Activated CD8-positive, alpha-beta memory T cell treated with anti-CD3 and anti-CD28 coated beads for 24 hours (primary cell): ENCODE measurements at regions not wholly inside any gene's neighbourhood (a gene's known extent, or its start where the extent isn't known, plus 50 kb on each side); places are given as distances from the start of the nearest gene placed in this dataset.

Source experiments
- DNase-seq: peaks from one replicate; pipeline ENCODE4 v3.0.0-alpha.2; 2020

GRCh38 chr9:73805111-73805510, 653.4 kb downstream of the ANXA1 start:
- DNase-seq: no peak

- no peak for DNase-seq
Measured at GRCh38 chr9:73805853-73806458, 654.3 kb downstream of the ANXA1 start.

- no peak for DNase-seq
Measured at GRCh38 chr9:73806876-73807275, 655.2 kb downstream of the ANXA1 start.

GRCh38 chr9:73807952-73808351, 656.3 kb downstream of the ANXA1 start:
- no peak for DNase-seq

GRCh38 chr9:73810585-73811215, 659.0 kb downstream of the ANXA1 start:
- DNase-seq: no peak

- no peak for DNase-seq
Measured at GRCh38 chr9:73813546-73813945, 661.9 kb downstream of the ANXA1 start.

GRCh38 chr9:73816905-73817304, 665.2 kb downstream of the ANXA1 start:
- DNase-seq: no peak

- DNase-seq: no peak
Measured at GRCh38 chr9:73824671-73825070, 672.5 kb upstream of the RORB start.

GRCh38 chr9:73838871-73839270, 658.3 kb upstream of the RORB start:
- DNase-seq: no peak

GRCh38 chr9:73839471-73839870, 657.7 kb upstream of the RORB start:
- no peak for DNase-seq

- DNase-seq: no peak
Measured at GRCh38 chr9:73841018-73841417, 656.1 kb upstream of the RORB start.

- DNase-seq: no peak
Measured at GRCh38 chr9:73844135-73844534, 653.0 kb upstream of the RORB start.

- no peak for DNase-seq
Measured at GRCh38 chr9:73845539-73845938, 651.6 kb upstream of the RORB start.

GRCh38 chr9:73845954-73846690, 651.0 kb upstream of the RORB start:
- no peak for DNase-seq

GRCh38 chr9:73847536-73847935, 649.6 kb upstream of the RORB start:
- no peak for DNase-seq

GRCh38 chr9:73853549-73853948, 643.6 kb upstream of the RORB start:
- DNase-seq: no peak

GRCh38 chr9:73855206-73855605, 641.9 kb upstream of the RORB start:
- no peak for DNase-seq

- DNase-seq: no peak
Measured at GRCh38 chr9:73863924-73864323, 633.2 kb upstream of the RORB start.

- no peak for DNase-seq
Measured at GRCh38 chr9:73866451-73866850, 630.7 kb upstream of the RORB start.

- DNase-seq: no peak
Measured at GRCh38 chr9:73869264-73869663, 627.9 kb upstream of the RORB start.

GRCh38 chr9:73871636-73872035, 625.5 kb upstream of the RORB start:
- DNase-seq: no peak

GRCh38 chr9:73872701-73873100, 624.4 kb upstream of the RORB start:
- DNase-seq: no peak

- no peak for DNase-seq
Measured at GRCh38 chr9:73880101-73880500, 617.0 kb upstream of the RORB start.

- DNase-seq: no peak
Measured at GRCh38 chr9:73889023-73889422, 608.1 kb upstream of the RORB start.
